GM12875 (cell line): ENCODE measurements at regions not wholly inside any gene's neighbourhood (a gene's known extent, or its start where the extent isn't known, plus 50 kb on each side); places are given as distances from the start of the nearest gene placed in this dataset.

Source experiments
- H3K4me3 ChIP-seq: one replicate; pipeline ENCODE4 v1.5.1; 2011; ENCODE audit warnings: low read depth, low read length, control low read depth
- TF ChIP-seq, protein P1 (sequence below): IDR thresholded peaks from 2 replicates; pipeline ENCODE4 v1.5.1; 2011; ENCODE audit warnings: low read depth, mild to moderate bottlenecking, control low read depth, inconsistent platforms, low read length, moderate library complexity, borderline replicate concordance; ENCODE audit not compliant: insufficient read depth

DNA sequence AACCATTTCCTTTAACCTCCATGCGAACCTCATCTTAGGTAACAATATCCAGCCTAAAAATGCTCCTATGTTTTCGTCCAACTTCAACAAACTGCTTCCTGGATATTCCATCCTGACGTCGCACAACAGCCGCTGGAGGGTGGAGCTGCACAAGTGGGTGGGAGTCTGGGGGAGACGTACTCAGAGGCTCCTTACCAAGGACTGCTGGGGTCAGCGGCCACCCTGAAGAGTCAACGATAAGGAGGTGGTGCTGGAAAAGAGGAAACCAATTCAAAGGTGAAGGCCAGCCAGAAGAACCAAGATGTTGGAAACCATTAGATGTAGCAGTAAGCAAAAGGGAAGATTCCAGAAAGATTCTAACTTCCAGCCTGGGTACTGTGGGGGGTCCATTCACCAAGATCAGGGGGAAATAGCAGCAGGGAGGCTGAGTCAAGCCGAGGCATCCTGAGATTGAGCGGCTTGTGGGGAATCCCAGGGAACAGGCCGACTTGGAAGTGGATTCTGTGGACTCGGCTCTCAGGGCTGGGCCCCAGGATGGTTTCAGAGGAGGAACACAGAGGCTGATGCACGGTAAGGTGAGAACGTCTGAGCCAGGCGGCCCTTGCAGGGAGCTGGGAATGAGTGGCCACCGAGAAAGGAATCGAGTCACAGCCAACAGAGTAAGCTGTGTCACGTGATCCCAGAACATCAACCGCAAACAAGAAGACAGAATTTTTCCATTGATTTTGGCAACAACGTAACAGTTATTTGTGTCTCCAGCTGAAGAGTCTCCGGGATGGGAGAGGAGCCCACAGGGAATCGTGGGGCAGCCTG, 375.7 kb downstream of the NPHP4 start:
- TF ChIP-seq, protein P1, sequence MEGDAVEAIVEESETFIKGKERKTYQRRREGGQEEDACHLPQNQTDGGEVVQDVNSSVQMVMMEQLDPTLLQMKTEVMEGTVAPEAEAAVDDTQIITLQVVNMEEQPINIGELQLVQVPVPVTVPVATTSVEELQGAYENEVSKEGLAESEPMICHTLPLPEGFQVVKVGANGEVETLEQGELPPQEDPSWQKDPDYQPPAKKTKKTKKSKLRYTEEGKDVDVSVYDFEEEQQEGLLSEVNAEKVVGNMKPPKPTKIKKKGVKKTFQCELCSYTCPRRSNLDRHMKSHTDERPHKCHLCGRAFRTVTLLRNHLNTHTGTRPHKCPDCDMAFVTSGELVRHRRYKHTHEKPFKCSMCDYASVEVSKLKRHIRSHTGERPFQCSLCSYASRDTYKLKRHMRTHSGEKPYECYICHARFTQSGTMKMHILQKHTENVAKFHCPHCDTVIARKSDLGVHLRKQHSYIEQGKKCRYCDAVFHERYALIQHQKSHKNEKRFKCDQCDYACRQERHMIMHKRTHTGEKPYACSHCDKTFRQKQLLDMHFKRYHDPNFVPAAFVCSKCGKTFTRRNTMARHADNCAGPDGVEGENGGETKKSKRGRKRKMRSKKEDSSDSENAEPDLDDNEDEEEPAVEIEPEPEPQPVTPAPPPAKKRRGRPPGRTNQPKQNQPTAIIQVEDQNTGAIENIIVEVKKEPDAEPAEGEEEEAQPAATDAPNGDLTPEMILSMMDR: no peak
- no peak overlapping the region for H3K4me3 ChIP-seq

DNA sequence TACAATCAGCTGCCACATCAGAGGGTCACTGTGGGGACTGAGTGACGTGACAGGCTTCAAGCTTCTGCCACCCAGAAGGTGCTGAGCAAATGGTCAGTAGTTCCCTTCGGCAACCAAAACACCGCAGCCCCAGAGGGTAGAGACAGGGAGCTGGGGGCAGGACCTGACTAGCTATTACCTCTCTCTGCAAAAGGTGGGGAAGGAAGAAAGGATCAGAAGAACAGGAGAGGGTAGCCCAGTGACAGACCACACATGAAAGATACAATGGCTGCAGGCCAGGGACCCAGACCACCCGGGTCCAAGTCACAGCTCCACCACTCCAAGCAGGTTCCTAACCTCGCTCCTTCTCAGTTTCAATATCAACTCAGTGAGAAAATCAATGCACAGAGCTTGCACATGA, 377.1 kb downstream of the NPHP4 start:
- no peak overlapping the region for H3K4me3 ChIP-seq
- TF ChIP-seq, protein P1: no peak

DNA sequence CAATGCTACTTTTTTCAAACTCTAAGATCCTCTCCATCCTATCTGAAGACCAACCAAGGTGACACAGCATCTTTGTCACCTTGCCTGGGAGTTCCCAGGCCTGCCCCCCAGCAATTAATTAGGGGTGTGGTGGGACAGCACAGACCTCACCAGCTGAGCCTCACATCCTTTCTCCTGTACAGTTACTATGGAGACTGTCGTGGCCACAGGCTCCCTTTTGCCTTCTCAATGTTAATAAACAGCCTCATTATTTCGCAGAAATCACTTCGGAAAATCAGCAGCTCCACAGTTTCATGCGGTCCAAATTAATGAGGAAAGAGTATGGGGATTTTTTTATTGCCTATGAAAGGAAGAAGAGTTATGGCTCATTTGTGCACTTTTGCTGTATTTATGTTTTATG, 378.3 kb downstream of the NPHP4 start:
- TF ChIP-seq, protein P1: no peak
- H3K4me3 ChIP-seq: no peak overlapping the region

DNA sequence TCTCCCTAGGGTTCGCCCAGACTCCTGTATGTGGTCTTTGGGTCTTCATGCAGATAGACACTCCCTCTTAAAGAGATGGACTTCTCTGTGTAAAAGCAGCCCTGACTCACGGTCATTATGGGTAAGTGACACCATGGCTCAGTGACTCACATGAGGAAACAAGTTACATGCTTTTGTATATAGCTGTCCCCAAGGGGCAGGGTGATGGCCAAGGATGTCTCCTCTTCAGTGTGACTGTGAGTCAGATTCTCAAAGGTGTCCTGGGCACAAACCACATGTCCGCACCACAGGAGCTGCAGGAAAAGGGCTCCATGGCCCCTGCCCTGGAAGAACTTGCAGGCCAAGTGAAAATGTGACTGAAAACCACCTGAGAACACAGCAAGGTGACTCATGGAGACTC, 380.4 kb downstream of the NPHP4 start:
- no peak overlapping the region for H3K4me3 ChIP-seq
- TF ChIP-seq, protein P1: no peak

DNA sequence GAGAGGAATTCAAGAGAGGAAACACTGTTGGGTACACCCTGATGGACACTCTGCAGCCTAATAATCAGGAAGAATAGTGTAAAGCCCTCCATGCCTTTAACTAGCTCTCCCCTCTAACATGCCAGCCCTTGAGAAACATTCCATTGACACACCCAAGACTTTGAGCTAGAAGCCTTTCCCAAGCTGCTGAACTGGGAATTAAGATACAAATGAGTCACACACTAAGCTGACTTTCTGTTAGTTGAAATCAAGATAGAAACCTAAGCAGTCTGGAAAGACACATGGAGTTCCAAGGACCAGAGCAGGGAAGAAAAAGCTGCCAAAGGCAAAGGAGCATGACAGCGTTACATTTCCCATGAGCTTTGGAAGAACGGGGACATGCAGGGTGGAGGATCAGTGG, 380.8 kb downstream of the NPHP4 start:
- TF ChIP-seq, protein P1: no peak

DNA sequence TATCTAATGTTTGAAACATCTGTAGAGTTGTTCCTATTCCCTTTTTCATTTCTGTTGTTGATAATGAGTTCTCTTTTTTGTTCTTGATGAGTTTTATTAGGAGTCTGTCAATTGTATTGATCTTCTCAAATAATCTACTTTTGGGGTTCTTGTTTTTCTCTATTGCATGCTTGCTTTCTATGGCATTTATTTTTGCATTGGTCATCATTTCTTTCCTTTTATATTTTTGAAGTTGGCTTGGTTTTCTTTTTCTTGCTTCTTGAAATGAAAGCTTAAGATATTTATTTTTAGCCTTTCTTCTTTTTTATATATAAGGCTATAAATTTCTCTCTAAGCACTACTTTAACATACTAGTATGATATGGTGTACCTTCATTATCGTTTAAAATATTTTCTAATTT, 381.8 kb downstream of the NPHP4 start:
- TF ChIP-seq, protein P1: no peak

More for the DNA sequence above, 380.8 kb downstream of the NPHP4 start:
- H3K4me3 ChIP-seq: no peak overlapping the region

More for the DNA sequence above, 381.8 kb downstream of the NPHP4 start:
- no peak overlapping the region for H3K4me3 ChIP-seq
